ENCODE measurements at regions not wholly inside any gene's neighbourhood (a gene's known extent, or its start where the extent isn't known, plus 50 kb on each side); places are given as distances from the start of the nearest gene placed in this dataset.

GRCh38 chr2:76274160-76274559 lies 563.4 kb upstream of the GCFC2 start:
- ATAC-seq, result peak; percentile 52; the same call in 1 of the 3 replicates
- no peak for FAIRE-seq
- BruUV-seq (replicated peaks), result no TSS peak
- H3K9ac ChIP-seq (ENCODE audit: insufficient read depth, low read depth, low read length), result no peak overlapping the region
- no peaks in the 10 kb centered on the region for H3K4me1 ChIP-seq (ENCODE audit: insufficient read depth, low read length)
- no peak overlapping the region for H2AFZ ChIP-seq (ENCODE audit: low read length)
- peak; percentile 25 for DNase-seq (ENCODE audit: low spot score)
- H3K4me3 ChIP-seq (replicated peaks in 1 of 3; ENCODE audit: insufficient read depth in 1 of 3, low read depth in 2 of 3, low read length in 3 of 3), result no peak overlapping the region
- H3K27ac ChIP-seq (ENCODE audit: extremely low read length, insufficient read depth, low read length), result no peak overlapping the region
- peak in 1 of 2 experiments; percentile 30; a peak in 1 of 4 replicates for TF ChIP-seq EP300 (IDR thresholded peaks at IDR 0.05; ENCODE audit: low read depth in 2 of 2, low read length in 2 of 2)
- TF ChIP-seq EP300 (CRISPR knock-in tag; IDR thresholded peaks at IDR 0.05; ENCODE audit: borderline replicate concordance), result no peak
- peak; percentile 63 for TF ChIP-seq TCF7 (IDR thresholded peaks at IDR 0.05; ENCODE audit: low read depth)
- no peak for TF ChIP-seq CREB1 (IDR thresholded peaks at IDR 0.05)
- peak; percentile 21; the same call in 1 of the 2 replicates for TF ChIP-seq CREB1 (CRISPR knock-in tag; IDR thresholded peaks at IDR 0.05)
- no peak for TF ChIP-seq MTF2 (CRISPR knock-in tag; IDR thresholded peaks at IDR 0.05; ENCODE audit: borderline replicate concordance)
- TF ChIP-seq TEAD3 (CRISPR knock-in tag; optimal IDR thresholded peaks at IDR 0.05; ENCODE audit: borderline replicate concordance), result peak; percentile 21
- TF ChIP-seq ZNF614 (CRISPR knock-in tag; IDR thresholded peaks at IDR 0.05; ENCODE audit: borderline replicate concordance), result no peak
- peak in 1 of 2 experiments; percentile 58; a peak in 1 of 4 replicates for TF ChIP-seq NR2F1 (CRISPR knock-in tag; IDR thresholded peaks at IDR 0.05)
- TF ChIP-seq FOXA3 (CRISPR knock-in tag; IDR thresholded peaks at IDR 0.05), result peak; percentile 28; the same call in 1 of the 2 replicates
- TF ChIP-seq FOSL2 (CRISPR knock-in tag; IDR thresholded peaks at IDR 0.05), result peak; percentile 75
- TF ChIP-seq CREM (IDR thresholded peaks at IDR 0.05), result peak; percentile 33; the same call in 1 of the 2 replicates
- no peak for TF ChIP-seq CREM (CRISPR knock-in tag; IDR thresholded peaks at IDR 0.05)
- no peak for TF ChIP-seq ZNF883 (CRISPR knock-in tag; IDR thresholded peaks at IDR 0.05; ENCODE audit: not compliant biosample characterization)
- no peak for TF ChIP-seq POLR2G (IDR thresholded peaks at IDR 0.05; ENCODE audit: low read depth, low read length)
- peak; percentile 70; the same call in 1 of the 2 replicates for TF ChIP-seq ARID3A (IDR thresholded peaks at IDR 0.05; ENCODE audit: low read depth, low read length)
- ChIA-PET CTCF (ENCODE audit: low intra/inter-chr PET ratio, low total read pairs) (no interaction called here), POLR2A (no interaction called here)
- intact Hi-C loops (cut with micrococcal nuclease; ENCODE audit: unreplicated experiment), result no loop called here
- no peaks in the 10 kb centered on the region for H3K27me3 ChIP-seq (ENCODE audit: control insufficient read depth in 1 of 2, insufficient read depth in 2 of 2, low read length in 2 of 2)
- no peaks in the 10 kb centered on the region for H3K36me3 ChIP-seq (replicated peaks in 1 of 2; ENCODE audit: control insufficient read depth in 1 of 2, insufficient read depth in 2 of 2, low read length in 2 of 2)
- in situ Hi-C loops (cut with HindIII; ENCODE audit: extremely low pct_ligation_motif_present, low pct_unique_long_range_greater_than_20kb), result no loop called here
- H3K79me2 ChIP-seq (ENCODE audit: insufficient read depth, low read length), result no peaks in the 10 kb centered on the region
- no peaks in the 10 kb centered on the region for H3K9me3 ChIP-seq (ENCODE audit: low read length)
- H3K4me2 ChIP-seq (ENCODE audit: low read depth, low read length), result no peak overlapping the region
- no peaks in the 10 kb centered on the region for H4K20me1 ChIP-seq (ENCODE audit: insufficient read depth, low read length)
